A549 (cell line): ENCODE measurements at regions not wholly inside any gene's neighbourhood (a gene's known extent, or its start where the extent isn't known, plus 50 kb on each side); places are given as distances from the start of the nearest gene placed in this dataset.

Source experiments
- ATAC-seq, 2 experiments: fragments of 200-7000 bp in 1 of 2; fragments of >200 bp in 1 of 2; cut with Nextera tagmentation in 1 of 2; cut with Tn5 transposase in 1 of 2; 3 replicates each; pipeline versions ENCODE4 v1.8.0 to v1.9.1; 2018 to 2020; ENCODE audit warnings: mild to moderate bottlenecking in 1 of 2, moderate library complexity in 1 of 2
- CTCF ChIA-PET: fragments of 300-600 bp; sonication (Branson Sonifier 250); formaldehyde crosslinking; extraction: SDS; loops from one replicate; lab custom pipeline; 2021; ENCODE audit warnings: antibody characterized with exemption, inconsistent platforms; lab: Yijun Ruan, JAX
- POLR2A ChIA-PET: fragments of 350-600 bp; formaldehyde crosslinking; extraction: SDS; loops from one replicate; lab custom pipeline; 2021; ENCODE audit warnings: antibody characterized with exemption, inconsistent platforms; lab: Yijun Ruan, JAX
- DNase-seq, 2 experiments: peaks; one replicate each; pipeline versions ENCODE4 v3.0.0 to v3.0.0-alpha.2; 2011 to 2016; ENCODE audit warnings: low read depth in 1 of 2, low spot score in 1 of 2
- FAIRE-seq: peaks from 2 replicates; lab custom pipeline; 2011; peaks lifted over from hg19 to GRCh38; lab: Jason Lieb, UNC
- H3K27ac ChIP-seq, 2 experiments: fragments of >200 bp; sonication (Bioruptor Twin); formaldehyde crosslinking; 3 replicates each; pipeline ENCODE4 v1.5.1; 2016 to 2017
- H3K4me1 ChIP-seq: fragments of >200 bp; sonication (Bioruptor Twin); formaldehyde crosslinking; 3 replicates; pipeline ENCODE4 v1.6.1; 2016
- H3K4me2 ChIP-seq: fragments of >200 bp; sonication (Bioruptor Twin); formaldehyde crosslinking; 3 replicates; pipeline ENCODE4 v1.6.1; 2016
- H3K4me3 ChIP-seq: fragments of >200 bp; sonication (Bioruptor Twin); formaldehyde crosslinking; 3 replicates; pipeline ENCODE4 v1.5.1; 2016
- H3K9me3 ChIP-seq: fragments of >200 bp; sonication (Bioruptor Twin); formaldehyde crosslinking; 3 replicates; pipeline ENCODE4 v1.6.1; 2016
- CBX2 ChIP-seq: fragments of 200-600 bp; sonication (generic); IDR thresholded peaks from 2 replicates; pipeline ENCODE4 v1.6.1; 2016; ENCODE audit warnings: low read depth, mild to moderate bottlenecking, borderline replicate concordance
- CBX8 ChIP-seq: fragments of 200-600 bp; sonication (generic); IDR thresholded peaks from 2 replicates; pipeline ENCODE4 v1.6.1; 2016
- CEBPB ChIP-seq, 2 experiments: fragments of >200 bp in 1 of 2; sonication (Bioruptor Twin) in 1 of 2; formaldehyde crosslinking in 1 of 2; IDR thresholded peaks; 2 replicates each; pipeline ENCODE4 v1.6.1; 2012 to 2016
- CHD2 ChIP-seq: fragments of 150-350 bp; IDR thresholded peaks from 2 replicates; pipeline ENCODE4 v1.6.1; 2014; ENCODE audit warnings: low read length; ENCODE audit not compliant: partially characterized antibody
- EP300 ChIP-seq, 2 experiments: fragments of >200 bp; sonication (Bioruptor Twin); formaldehyde crosslinking; IDR thresholded peaks; 2 replicates in 1 of 2; 3 replicates in 1 of 2; pipeline ENCODE4 v1.6.1; 2016 to 2017
- FOSB ChIP-seq: fragments of 250-450 bp; sonication (Bioruptor Pico); IDR thresholded peaks from 2 replicates; pipeline ENCODE4 v1.5.0; 2020; ENCODE audit warnings: mild to moderate bottlenecking, moderate library complexity
- FOXS1 ChIP-seq: fragments of 250-450 bp; sonication (Bioruptor Pico); IDR thresholded peaks from 2 replicates; pipeline ENCODE4 v1.5.0; 2020; ENCODE audit warnings: mild to moderate bottlenecking, moderate library complexity
- GATA3 ChIP-seq: IDR thresholded peaks from 2 replicates; pipeline ENCODE4 v1.6.1; 2012; ENCODE audit warnings: borderline replicate concordance
- HDAC2 ChIP-seq: fragments of 200-600 bp; sonication (generic); IDR thresholded peaks from 2 replicates; pipeline ENCODE4 v1.6.1; 2016
- HEYL ChIP-seq: fragments of 250-450 bp; sonication (Bioruptor Pico); IDR thresholded peaks from 2 replicates; pipeline ENCODE4 v1.8.0; 2021; ENCODE audit warnings: mild to moderate bottlenecking, moderate library complexity
- HOXA7 ChIP-seq: fragments of 250-450 bp; sonication (Bioruptor Pico); IDR thresholded peaks from 2 replicates; pipeline ENCODE4 v1.5.0; 2020; ENCODE audit warnings: mild to moderate bottlenecking, moderate library complexity
- HOXB5 ChIP-seq: fragments of 250-450 bp; sonication (Bioruptor Pico); IDR thresholded peaks from 2 replicates; pipeline ENCODE4 v1.5.0; 2020; ENCODE audit warnings: mild to moderate bottlenecking, moderate library complexity
- JUNB ChIP-seq: fragments of >200 bp; sonication (Bioruptor Twin); formaldehyde crosslinking; IDR thresholded peaks from 2 replicates; pipeline ENCODE4 v1.6.1; 2016
- MAFK ChIP-seq: fragments of 450-650 bp; IDR thresholded peaks from 2 replicates; pipeline ENCODE4 v1.6.1; 2014; ENCODE audit not compliant: partially characterized antibody
- MYC ChIP-seq: IDR thresholded peaks from 2 replicates; pipeline ENCODE4 v1.6.1; 2012; ENCODE audit warnings: mild to moderate bottlenecking, inconsistent platforms, low read length, improper control_type of control experiment, borderline replicate concordance
- NPAS2 ChIP-seq: fragments of 250-450 bp; sonication (Bioruptor Pico); IDR thresholded peaks from 2 replicates; pipeline ENCODE4 v1.8.0; 2022; ENCODE audit warnings: mild to moderate bottlenecking, moderate library complexity, borderline replicate concordance
- PHF8 ChIP-seq: fragments of 200-600 bp; sonication (generic); IDR thresholded peaks from 2 replicates; pipeline ENCODE4 v1.6.1; 2016; ENCODE audit warnings: low read depth, mild to moderate bottlenecking, antibody characterized with exemption, moderate library complexity, borderline replicate concordance
- RARB ChIP-seq: fragments of 250-450 bp; sonication (Bioruptor Pico); IDR thresholded peaks from 2 replicates; pipeline ENCODE4 v1.8.0; 2021; ENCODE audit warnings: mild to moderate bottlenecking, moderate library complexity
- RFX5 ChIP-seq: fragments of 450-650 bp; IDR thresholded peaks from 2 replicates; pipeline ENCODE4 v1.7.1; 2014; ENCODE audit warnings: antibody characterized with exemption, mild to moderate bottlenecking, moderate library complexity
- TFCP2L1 ChIP-seq: fragments of 250-450 bp; sonication (Bioruptor Pico); IDR thresholded peaks from 2 replicates; pipeline ENCODE4 v1.5.0; 2021; ENCODE audit warnings: mild to moderate bottlenecking
- USF2 ChIP-seq: fragments of 450-650 bp; IDR thresholded peaks from 2 replicates; pipeline ENCODE4 v1.6.1; 2014; ENCODE audit warnings: antibody characterized with exemption
- WGBS: methylation state at CpG from one replicate; pipeline ENCODE4 v1.1.6; 2017; ENCODE audit errors: missing lambda C conversion rate; 5-methylcytosine and 5-hydroxymethylcytosine counted together
- TF ChIP-seq, protein P1 (sequence below): IDR thresholded peaks from 2 replicates; pipeline ENCODE4 v1.6.1; 2012
- TF ChIP-seq, protein P2 (sequence below): fragments of 250-450 bp; sonication (Bioruptor Pico); IDR thresholded peaks from 2 replicates; pipeline ENCODE4 v1.5.0; 2020; ENCODE audit warnings: low read depth, mild to moderate bottlenecking, moderate library complexity

DNA sequence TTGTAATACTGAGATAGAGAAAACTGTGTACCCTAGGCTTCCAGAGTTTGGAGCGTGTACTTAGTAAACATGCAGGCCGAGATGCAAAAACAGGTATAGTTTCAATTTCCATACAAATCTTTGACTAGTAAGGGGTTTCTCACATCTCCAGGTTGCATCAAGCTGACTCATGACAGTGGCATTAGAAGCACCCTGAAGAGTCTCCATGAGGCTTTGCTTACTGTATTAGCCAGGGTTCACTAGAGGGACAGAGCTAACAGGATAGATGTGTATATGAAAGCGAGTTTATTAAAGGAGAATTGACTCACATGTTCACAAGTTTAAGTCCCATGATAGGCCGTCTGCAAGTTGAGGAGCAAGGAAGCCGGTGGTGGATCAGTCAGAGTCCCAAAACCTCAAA lies 275.3 kb upstream of the CDH6 start:
- FAIRE-seq, result no peak
- POLR2A ChIA-PET, result no interaction called here
- peak in 1 of 2 experiments; percentile 9 for DNase-seq

DNA sequence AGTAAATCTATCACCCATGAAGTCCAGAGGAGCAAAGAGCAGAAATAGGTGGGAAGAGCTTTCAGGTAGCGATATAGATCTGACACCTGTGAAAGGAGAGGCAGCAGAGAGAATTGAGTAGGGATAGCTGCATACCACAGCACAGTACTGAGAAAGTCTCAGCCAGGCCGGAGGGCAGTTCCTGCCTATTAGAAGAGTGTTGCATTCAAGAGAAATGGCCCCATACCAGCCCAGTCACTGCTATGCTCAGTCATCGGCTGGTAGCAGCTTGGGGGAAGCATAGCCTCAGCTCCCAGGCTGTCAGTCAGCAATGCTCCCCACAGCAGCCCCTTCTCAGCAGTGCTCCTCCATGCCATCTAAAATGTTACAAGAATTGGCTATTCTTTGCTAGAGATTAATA lies 285.1 kb upstream of the CDH6 start:
- 40% methylated on average over 3 of the region's 3 CpGs for WGBS
- Histone ChIP-seq H3K27ac (no peak overlapping the region), H3K9me3 (no peaks in the 10 kb centered on the region), H3K4me1 (no peaks in the 10 kb centered on the region), H3K4me2 (no peak overlapping the region), H3K4me3 (no peak overlapping the region)
- no peak for FAIRE-seq
- no peak for DNase-seq
- CTCF ChIA-PET, result no interaction called here
- no peak for ATAC-seq
- TF ChIP-seq EP300 (IDR thresholded peaks at IDR 0.05), result no peak
- POLR2A ChIA-PET, result no interaction called here

More for the DNA sequence above, 275.3 kb upstream of the CDH6 start:
- Histone ChIP-seq H3K9me3 (no peaks in the 10 kb centered on the region), H3K27ac (no peak overlapping the region), H3K4me2 (no peak overlapping the region), H3K4me3 (no peak overlapping the region), H3K4me1 (no peaks in the 10 kb centered on the region)
- ATAC-seq, result no peak
- CTCF ChIA-PET, result no interaction called here
- TF ChIP-seq RFX5, result no peak
- no peak for TF ChIP-seq USF2
- TF ChIP-seq EP300 (IDR thresholded peaks at IDR 0.05), result no peak
- TF ChIP-seq RARB, result no peak
- no peak for TF ChIP-seq HDAC2
- no peak for TF ChIP-seq HOXA7 (CRISPR knock-in tag)
- no peak for TF ChIP-seq FOSB (CRISPR knock-in tag)
- TF ChIP-seq, protein P1, sequence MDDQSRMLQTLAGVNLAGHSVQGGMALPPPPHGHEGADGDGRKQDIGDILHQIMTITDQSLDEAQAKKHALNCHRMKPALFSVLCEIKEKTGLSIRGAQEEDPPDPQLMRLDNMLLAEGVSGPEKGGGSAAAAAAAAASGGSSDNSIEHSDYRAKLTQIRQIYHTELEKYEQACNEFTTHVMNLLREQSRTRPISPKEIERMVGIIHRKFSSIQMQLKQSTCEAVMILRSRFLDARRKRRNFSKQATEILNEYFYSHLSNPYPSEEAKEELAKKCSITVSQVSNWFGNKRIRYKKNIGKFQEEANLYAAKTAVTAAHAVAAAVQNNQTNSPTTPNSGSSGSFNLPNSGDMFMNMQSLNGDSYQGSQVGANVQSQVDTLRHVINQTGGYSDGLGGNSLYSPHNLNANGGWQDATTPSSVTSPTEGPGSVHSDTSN, result no peak
- no peak for TF ChIP-seq CBX8
- TF ChIP-seq HOXB5 (CRISPR knock-in tag), result no peak
- TF ChIP-seq, protein P2, sequence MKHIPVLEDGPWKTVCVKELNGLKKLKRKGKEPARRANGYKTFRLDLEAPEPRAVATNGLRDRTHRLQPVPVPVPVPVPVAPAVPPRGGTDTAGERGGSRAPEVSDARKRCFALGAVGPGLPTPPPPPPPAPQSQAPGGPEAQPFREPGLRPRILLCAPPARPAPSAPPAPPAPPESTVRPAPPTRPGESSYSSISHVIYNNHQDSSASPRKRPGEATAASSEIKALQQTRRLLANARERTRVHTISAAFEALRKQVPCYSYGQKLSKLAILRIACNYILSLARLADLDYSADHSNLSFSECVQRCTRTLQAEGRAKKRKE, result no peak
- TF ChIP-seq CBX2, result no peak
- TF ChIP-seq MAFK, result no peak
- TF ChIP-seq NPAS2 (CRISPR knock-in tag), result no peak
- no peak for TF ChIP-seq FOXS1 (CRISPR knock-in tag)
- TF ChIP-seq GATA3, result no peak
- no peak for TF ChIP-seq HEYL
- whole genome bisulfite sequencing, result 18% methylated on average over 5 of the region's 5 CpGs

GRCh38 chr5:30900367-30900766 lies 293.1 kb upstream of the CDH6 start:
- ATAC-seq, result no peak
- Histone ChIP-seq H3K4me1 (no peaks in the 10 kb centered on the region), H3K27ac (no peak overlapping the region), H3K9me3 (no peaks in the 10 kb centered on the region), H3K4me3 (no peak overlapping the region), H3K4me2 (no peak overlapping the region)
- ChIA-PET POLR2A (no interaction called here), CTCF (no interaction called here)
- DNase-seq, result no peak
- no peak for FAIRE-seq
- TF ChIP-seq CHD2, result no peak
- TF ChIP-seq PHF8, result no peak
- TF ChIP-seq MYC, result no peak
- TF ChIP-seq TFCP2L1, result no peak
- TF ChIP-seq JUNB, result no peak
- TF ChIP-seq CEBPB (IDR thresholded peaks at IDR 0.05), result no peak
